ENCODE measurements at regions not wholly inside any gene's neighbourhood (a gene's known extent, or its start where the extent isn't known, plus 50 kb on each side); places are given as distances from the start of the nearest gene placed in this dataset.

DNA sequence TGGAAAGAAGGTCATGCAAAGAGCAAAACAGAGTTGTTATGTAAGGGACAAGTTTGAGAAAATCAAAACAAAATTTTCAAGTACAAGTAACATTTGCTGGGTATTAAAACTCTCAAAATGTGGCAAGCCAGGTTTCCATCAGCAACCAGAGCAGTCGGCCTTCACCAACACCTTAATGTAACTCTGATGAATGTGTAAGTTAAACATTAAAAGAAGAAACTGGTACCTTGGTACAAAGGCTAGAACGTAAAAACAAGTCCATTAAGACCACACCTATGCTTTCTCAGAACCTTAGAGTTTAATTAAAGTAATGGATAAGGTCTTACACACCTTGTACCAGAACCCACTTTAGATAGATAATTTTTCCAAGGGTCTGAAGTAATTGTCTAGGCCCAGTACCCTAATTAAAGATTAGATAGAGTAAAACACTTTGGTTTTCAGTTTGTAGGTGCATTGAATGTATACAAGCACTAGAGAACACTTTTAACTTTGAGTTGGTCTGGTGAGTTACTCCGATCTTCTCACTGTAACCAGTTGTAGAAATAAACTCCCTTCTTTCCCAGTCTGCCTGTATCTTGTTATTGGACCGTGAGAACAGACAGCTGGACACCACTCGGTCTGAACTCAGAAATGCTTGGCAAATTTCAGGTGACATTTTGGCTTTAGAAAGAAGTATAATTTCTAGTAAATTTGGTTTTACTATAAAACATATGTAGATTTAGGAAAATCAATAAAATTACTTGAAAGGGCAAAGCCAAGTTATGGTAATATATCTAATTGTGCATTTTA lies 319.4 kb downstream of the HTR1B start:
- DNase-seq (ENCODE audit: low spot score in 2 of 2, unreplicated experiment in 2 of 2): no peak
- Mint-ChIP-seq H3K4me3 (no peak overlapping the region), H3K27me3 (ENCODE audit: low read depth) (no peaks in the 10 kb centered on the region), H3K27ac (no peak overlapping the region), H3K36me3 (no peaks in the 10 kb centered on the region), H3K9me3 (no peaks in the 10 kb centered on the region), H3K4me1 (peaks cover 5% of the 10 kb centered on the region)
- TF ChIP-seq, protein P1, sequence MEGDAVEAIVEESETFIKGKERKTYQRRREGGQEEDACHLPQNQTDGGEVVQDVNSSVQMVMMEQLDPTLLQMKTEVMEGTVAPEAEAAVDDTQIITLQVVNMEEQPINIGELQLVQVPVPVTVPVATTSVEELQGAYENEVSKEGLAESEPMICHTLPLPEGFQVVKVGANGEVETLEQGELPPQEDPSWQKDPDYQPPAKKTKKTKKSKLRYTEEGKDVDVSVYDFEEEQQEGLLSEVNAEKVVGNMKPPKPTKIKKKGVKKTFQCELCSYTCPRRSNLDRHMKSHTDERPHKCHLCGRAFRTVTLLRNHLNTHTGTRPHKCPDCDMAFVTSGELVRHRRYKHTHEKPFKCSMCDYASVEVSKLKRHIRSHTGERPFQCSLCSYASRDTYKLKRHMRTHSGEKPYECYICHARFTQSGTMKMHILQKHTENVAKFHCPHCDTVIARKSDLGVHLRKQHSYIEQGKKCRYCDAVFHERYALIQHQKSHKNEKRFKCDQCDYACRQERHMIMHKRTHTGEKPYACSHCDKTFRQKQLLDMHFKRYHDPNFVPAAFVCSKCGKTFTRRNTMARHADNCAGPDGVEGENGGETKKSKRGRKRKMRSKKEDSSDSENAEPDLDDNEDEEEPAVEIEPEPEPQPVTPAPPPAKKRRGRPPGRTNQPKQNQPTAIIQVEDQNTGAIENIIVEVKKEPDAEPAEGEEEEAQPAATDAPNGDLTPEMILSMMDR (IDR thresholded peaks at IDR 0.05; ENCODE audit: unreplicated experiment): no peak

DNA sequence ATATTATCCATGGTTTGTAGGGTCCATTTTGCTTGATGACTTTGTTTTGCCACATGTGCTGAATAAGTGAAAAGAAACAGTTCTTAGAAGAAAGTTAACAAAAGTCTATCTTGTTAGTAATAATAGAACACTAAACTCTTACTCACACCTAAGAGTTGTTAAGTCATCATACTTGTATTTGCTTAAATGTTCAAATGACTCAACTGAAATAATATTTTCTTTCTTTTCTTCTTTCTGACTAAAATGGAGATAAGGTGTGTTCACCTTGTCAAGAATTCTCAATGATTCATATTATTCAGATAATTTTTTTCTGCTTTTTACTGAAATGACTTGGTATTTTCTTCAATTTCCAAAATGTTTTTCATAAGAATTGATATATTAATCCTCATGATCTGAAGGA lies 327.2 kb downstream of the HTR1B start:
- H3K4me3 Mint-ChIP-seq: no peak overlapping the region
- no peaks in the 10 kb centered on the region for H3K27me3 Mint-ChIP-seq (ENCODE audit: low read depth)
- TF ChIP-seq, protein P1 (IDR thresholded peaks at IDR 0.05; ENCODE audit: unreplicated experiment): no peak
- H3K36me3 Mint-ChIP-seq: no peaks in the 10 kb centered on the region
- H3K4me1 Mint-ChIP-seq: no peaks in the 10 kb centered on the region
- H3K27ac Mint-ChIP-seq: no peak overlapping the region
- DNase-seq (ENCODE audit: low spot score in 2 of 2, unreplicated experiment in 2 of 2): no peak
- H3K9me3 Mint-ChIP-seq: no peaks in the 10 kb centered on the region

DNA sequence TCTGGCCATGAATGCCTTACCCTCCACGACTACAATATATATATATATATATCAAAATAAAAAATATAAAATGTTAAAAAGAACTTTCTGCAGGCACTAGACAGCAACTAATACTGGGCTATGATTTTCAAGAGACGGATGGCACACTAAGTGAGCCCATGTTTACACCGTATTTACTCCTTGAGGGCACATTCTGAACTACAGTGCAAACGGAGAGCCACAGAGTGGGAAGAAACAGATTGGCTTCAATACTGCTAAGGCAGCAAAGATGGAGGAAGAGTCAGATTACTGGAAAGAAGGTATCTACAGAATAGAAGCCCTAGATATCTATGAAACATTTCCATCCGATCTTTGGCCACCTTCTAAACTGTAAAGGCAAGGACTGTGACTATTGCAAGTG lies 330.3 kb downstream of the HTR1B start:
- peaks cover 12% of the 10 kb centered on the region for H3K9me3 Mint-ChIP-seq
- no peaks in the 10 kb centered on the region for H3K4me1 Mint-ChIP-seq
- TF ChIP-seq, protein P1 (IDR thresholded peaks at IDR 0.05; ENCODE audit: unreplicated experiment): no peak
- no peaks in the 10 kb centered on the region for H3K27me3 Mint-ChIP-seq (ENCODE audit: low read depth)
- DNase-seq (ENCODE audit: low spot score in 2 of 2, unreplicated experiment in 2 of 2): no peak
- no peak overlapping the region for H3K4me3 Mint-ChIP-seq
- H3K36me3 Mint-ChIP-seq: no peaks in the 10 kb centered on the region
- no peak overlapping the region for H3K27ac Mint-ChIP-seq

DNA sequence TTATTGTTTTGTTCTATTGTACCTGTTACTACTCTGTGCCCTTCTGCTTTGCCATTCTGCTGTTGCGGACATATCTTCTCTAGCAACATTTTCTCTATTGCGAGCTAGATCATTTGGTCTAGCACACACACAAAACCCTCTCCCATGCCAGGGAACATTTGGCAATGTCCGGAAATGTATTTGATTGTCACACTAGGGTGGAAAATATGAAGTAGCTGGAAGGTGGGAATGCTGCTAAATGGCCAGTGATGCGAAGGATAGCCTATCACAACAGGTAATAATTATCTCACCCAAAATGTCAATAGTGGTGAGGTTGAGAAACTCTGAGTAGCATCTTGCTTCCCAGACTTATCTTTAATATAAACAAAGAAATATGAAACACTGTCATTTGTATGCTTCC lies 331.9 kb downstream of the HTR1B start:
- Mint-ChIP-seq H3K27me3 (ENCODE audit: low read depth) (no peaks in the 10 kb centered on the region), H3K9me3 (peaks cover 25% of the 10 kb centered on the region), H3K27ac (no peak overlapping the region), H3K4me3 (no peak overlapping the region), H3K36me3 (peaks cover 5% of the 10 kb centered on the region), H3K4me1 (no peaks in the 10 kb centered on the region)
- no peak for DNase-seq (ENCODE audit: low spot score in 2 of 2, unreplicated experiment in 2 of 2)
- TF ChIP-seq, protein P1 (IDR thresholded peaks at IDR 0.05; ENCODE audit: unreplicated experiment): no peak

- H3K36me3 Mint-ChIP-seq: peaks cover 5% of the 10 kb centered on the region
- no peak overlapping the region for H3K4me3 Mint-ChIP-seq
- no peak overlapping the region for H3K27ac Mint-ChIP-seq
- H3K27me3 Mint-ChIP-seq (ENCODE audit: low read depth): no peaks in the 10 kb centered on the region
- no peak for DNase-seq (ENCODE audit: low spot score in 2 of 2, unreplicated experiment in 2 of 2)
- peaks cover 5% of the 10 kb centered on the region for H3K4me1 Mint-ChIP-seq
- TF ChIP-seq, protein P1 (IDR thresholded peaks at IDR 0.05; ENCODE audit: unreplicated experiment): no peak
- H3K9me3 Mint-ChIP-seq: peaks cover 35% of the 10 kb centered on the region
Measured at GRCh38 chr6:77124604-77125003, 338.7 kb downstream of the HTR1B start.
